SK-N-SH treated with all-trans-retinoic acid at 6 μM for 48 hours (cell line): ENCODE measurements at regions not wholly inside any gene's neighbourhood (a gene's known extent, or its start where the extent isn't known, plus 50 kb on each side); places are given as distances from the start of the nearest gene placed in this dataset.

Experiments used
- ATAC-seq: fragments of 200-7000 bp; cut with Tn5 transposase; 3 replicates; pipeline ENCODE4 v1.9.1; 2020; ENCODE audit warnings: mild to moderate bottlenecking, moderate library complexity
- ARNTL ChIP-seq: fragments of 450-650 bp; formaldehyde crosslinking; IDR thresholded peaks from 2 replicates; pipeline ENCODE4 v1.5.0; 2020; ENCODE audit warnings: low read depth, mild to moderate bottlenecking, moderate library complexity, borderline replicate concordance
- BACH2 ChIP-seq: fragments of 250-450 bp; sonication (Bioruptor Pico); IDR thresholded peaks from 2 replicates; pipeline ENCODE4 v1.9.0; 2021; ENCODE audit warnings: mild to moderate bottlenecking, borderline replicate concordance
- CSDC2 ChIP-seq: fragments of 250-450 bp; sonication (Bioruptor Pico); IDR thresholded peaks from 2 replicates; pipeline ENCODE4 v1.5.0; 2020; ENCODE audit warnings: mild to moderate bottlenecking, moderate library complexity
- ESRRG ChIP-seq: fragments of 250-450 bp; sonication (Bioruptor Pico); IDR thresholded peaks from 2 replicates; pipeline ENCODE4 v1.6.1; 2021; ENCODE audit warnings: mild to moderate bottlenecking
- GLIS3 ChIP-seq: fragments of 250-450 bp; sonication (Bioruptor Pico); IDR thresholded peaks from 2 replicates; pipeline ENCODE4 v1.5.0; 2020; ENCODE audit warnings: mild to moderate bottlenecking, moderate library complexity
- ISL1 ChIP-seq: fragments of 250-450 bp; sonication (Bioruptor Pico); IDR thresholded peaks from 2 replicates; pipeline ENCODE4 v2.1.2; 2022; ENCODE audit warnings: mild to moderate bottlenecking, moderate library complexity
- OSR1 ChIP-seq: fragments of 250-450 bp; sonication (Bioruptor Pico); IDR thresholded peaks from 2 replicates; pipeline ENCODE4 v1.8.0; 2022; ENCODE audit warnings: moderate library complexity, mild to moderate bottlenecking, inconsistent platforms
- POU6F1 ChIP-seq: fragments of 250-450 bp; sonication (Bioruptor Pico); IDR thresholded peaks from 2 replicates; pipeline ENCODE4 v1.8.0; 2021; ENCODE audit warnings: low read depth, mild to moderate bottlenecking, moderate library complexity, borderline replicate concordance
- PPARA ChIP-seq: fragments of 250-450 bp; sonication (Bioruptor Pico); IDR thresholded peaks from 2 replicates; pipeline ENCODE4 v1.5.0; 2020; ENCODE audit warnings: mild to moderate bottlenecking, borderline replicate concordance
- RARB ChIP-seq: fragments of 250-450 bp; sonication (Bioruptor Pico); IDR thresholded peaks from 2 replicates; pipeline ENCODE4 v1.8.0; 2021; ENCODE audit warnings: mild to moderate bottlenecking, moderate library complexity
- SNAI2 ChIP-seq: fragments of 250-450 bp; sonication (Bioruptor Pico); IDR thresholded peaks from 2 replicates; pipeline ENCODE4 v1.5.0; 2020; ENCODE audit warnings: mild to moderate bottlenecking, moderate library complexity
- TCF4 ChIP-seq: fragments of 250-450 bp; sonication (Bioruptor Pico); IDR thresholded peaks from 2 replicates; pipeline ENCODE4 v1.8.0; 2021; ENCODE audit warnings: mild to moderate bottlenecking, moderate library complexity, borderline replicate concordance
- TOX ChIP-seq: fragments of 250-450 bp; sonication (Bioruptor Pico); IDR thresholded peaks from 2 replicates; pipeline ENCODE4 v1.8.0; 2021; ENCODE audit warnings: mild to moderate bottlenecking, moderate library complexity, borderline replicate concordance
- ZC3H10 ChIP-seq: fragments of 250-450 bp; sonication (Bioruptor Pico); IDR thresholded peaks from 2 replicates; pipeline ENCODE4 v1.5.1; 2021; ENCODE audit warnings: mild to moderate bottlenecking, moderate library complexity
- ZFP3 ChIP-seq: fragments of 250-450 bp; sonication (Bioruptor Pico); IDR thresholded peaks from 2 replicates; pipeline ENCODE4 v1.5.0; 2020; ENCODE audit warnings: mild to moderate bottlenecking, moderate library complexity
- ZFP30 ChIP-seq: fragments of 450-650 bp; formaldehyde crosslinking; IDR thresholded peaks from 2 replicates; pipeline ENCODE4 v1.5.0; 2022; ENCODE audit warnings: mild to moderate bottlenecking, moderate library complexity
- ZNF565 ChIP-seq: fragments of 450-650 bp; formaldehyde crosslinking; conservative IDR thresholded peaks from 2 replicates; pipeline ENCODE4 v1.5.0; 2020; ENCODE audit warnings: low read depth, mild to moderate bottlenecking, moderate library complexity
- ZNF70 ChIP-seq: fragments of 450-650 bp; formaldehyde crosslinking; IDR thresholded peaks from 2 replicates; pipeline ENCODE4 v1.5.0; 2020; ENCODE audit warnings: mild to moderate bottlenecking, moderate library complexity
- ZNF8 ChIP-seq: fragments of 450-650 bp; formaldehyde crosslinking; IDR thresholded peaks from 2 replicates; pipeline ENCODE4 v1.5.0; 2020; ENCODE audit warnings: mild to moderate bottlenecking, moderate library complexity
- TF ChIP-seq, protein P1 (sequence below): fragments of 250-450 bp; sonication (Bioruptor Pico); IDR thresholded peaks from 2 replicates; pipeline ENCODE4 v1.5.0; 2020; ENCODE audit warnings: mild to moderate bottlenecking, moderate library complexity
- TF ChIP-seq, protein P2 (sequence below): fragments of 250-450 bp; sonication (Bioruptor Pico); IDR thresholded peaks from 2 replicates; pipeline ENCODE4 v1.5.1; 2021; ENCODE audit warnings: mild to moderate bottlenecking, moderate library complexity

- ATAC-seq = no peak
These were observed 202.6 kb upstream of the NRP1 start for GRCh38 chr10:33537066-33537465.

DNA sequence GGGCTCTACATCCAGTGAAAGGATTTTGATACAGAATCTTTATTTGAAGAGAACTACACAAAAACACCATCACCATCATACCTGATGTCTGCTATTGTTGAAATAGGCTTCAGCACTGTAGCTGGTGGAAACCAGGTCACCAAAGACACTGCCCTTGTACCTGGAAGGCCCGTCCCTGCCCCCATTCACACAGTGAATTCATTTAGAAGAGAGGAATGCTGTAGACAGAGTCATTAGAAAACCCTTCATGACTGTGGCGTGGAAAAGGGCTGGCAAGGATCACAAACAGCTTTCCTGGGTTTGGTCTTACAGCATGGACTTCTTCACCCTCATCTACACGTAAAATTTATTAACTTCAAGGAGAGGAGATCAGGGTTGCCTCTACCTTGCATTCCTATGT lies 202.0 kb upstream of the NRP1 start:
- no peak for ATAC-seq

More at GRCh38 chr10:33537066-33537465, 202.6 kb upstream of the NRP1 start:
- TF ChIP-seq ZC3H10 (CRISPR knock-in tag) (no peak), ZFP30 (CRISPR knock-in tag) (no peak), ESRRG (no peak), TCF4 (CRISPR knock-in tag) (no peak), BACH2 (CRISPR knock-in tag) (no peak), GLIS3 (CRISPR knock-in tag) (no peak), RARB (CRISPR knock-in tag) (no peak)
- TF ChIP-seq, protein P1, sequence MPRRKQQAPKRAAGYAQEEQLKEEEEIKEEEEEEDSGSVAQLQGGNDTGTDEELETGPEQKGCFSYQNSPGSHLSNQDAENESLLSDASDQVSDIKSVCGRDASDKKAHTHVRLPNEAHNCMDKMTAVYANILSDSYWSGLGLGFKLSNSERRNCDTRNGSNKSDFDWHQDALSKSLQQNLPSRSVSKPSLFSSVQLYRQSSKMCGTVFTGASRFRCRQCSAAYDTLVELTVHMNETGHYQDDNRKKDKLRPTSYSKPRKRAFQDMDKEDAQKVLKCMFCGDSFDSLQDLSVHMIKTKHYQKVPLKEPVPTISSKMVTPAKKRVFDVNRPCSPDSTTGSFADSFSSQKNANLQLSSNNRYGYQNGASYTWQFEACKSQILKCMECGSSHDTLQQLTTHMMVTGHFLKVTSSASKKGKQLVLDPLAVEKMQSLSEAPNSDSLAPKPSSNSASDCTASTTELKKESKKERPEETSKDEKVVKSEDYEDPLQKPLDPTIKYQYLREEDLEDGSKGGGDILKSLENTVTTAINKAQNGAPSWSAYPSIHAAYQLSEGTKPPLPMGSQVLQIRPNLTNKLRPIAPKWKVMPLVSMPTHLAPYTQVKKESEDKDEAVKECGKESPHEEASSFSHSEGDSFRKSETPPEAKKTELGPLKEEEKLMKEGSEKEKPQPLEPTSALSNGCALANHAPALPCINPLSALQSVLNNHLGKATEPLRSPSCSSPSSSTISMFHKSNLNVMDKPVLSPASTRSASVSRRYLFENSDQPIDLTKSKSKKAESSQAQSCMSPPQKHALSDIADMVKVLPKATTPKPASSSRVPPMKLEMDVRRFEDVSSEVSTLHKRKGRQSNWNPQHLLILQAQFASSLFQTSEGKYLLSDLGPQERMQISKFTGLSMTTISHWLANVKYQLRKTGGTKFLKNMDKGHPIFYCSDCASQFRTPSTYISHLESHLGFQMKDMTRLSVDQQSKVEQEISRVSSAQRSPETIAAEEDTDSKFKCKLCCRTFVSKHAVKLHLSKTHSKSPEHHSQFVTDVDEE = no peak

GRCh38 chr10:33535866-33536265 lies 201.4 kb upstream of the NRP1 start:
- TF ChIP-seq TOX (no peak), ZC3H10 (CRISPR knock-in tag) (0 out of 2 replicates have a peak, but pooled peaks have one; percentile 22)
- ATAC-seq = peak; percentile 69; the same call in 2 of the 3 replicates

More for the DNA sequence above, 202.0 kb upstream of the NRP1 start:
- TF ChIP-seq ARNTL (CRISPR knock-in tag) = no peak
- TF ChIP-seq POU6F1 (CRISPR knock-in tag) = no peak
- TF ChIP-seq, protein P1 = no peak
- TF ChIP-seq ZFP3 (CRISPR knock-in tag) = no peak
- no peak for TF ChIP-seq ISL1 (CRISPR knock-in tag)
- no peak for TF ChIP-seq ZC3H10 (CRISPR knock-in tag)
- no peak for TF ChIP-seq TOX
- TF ChIP-seq, protein P2, sequence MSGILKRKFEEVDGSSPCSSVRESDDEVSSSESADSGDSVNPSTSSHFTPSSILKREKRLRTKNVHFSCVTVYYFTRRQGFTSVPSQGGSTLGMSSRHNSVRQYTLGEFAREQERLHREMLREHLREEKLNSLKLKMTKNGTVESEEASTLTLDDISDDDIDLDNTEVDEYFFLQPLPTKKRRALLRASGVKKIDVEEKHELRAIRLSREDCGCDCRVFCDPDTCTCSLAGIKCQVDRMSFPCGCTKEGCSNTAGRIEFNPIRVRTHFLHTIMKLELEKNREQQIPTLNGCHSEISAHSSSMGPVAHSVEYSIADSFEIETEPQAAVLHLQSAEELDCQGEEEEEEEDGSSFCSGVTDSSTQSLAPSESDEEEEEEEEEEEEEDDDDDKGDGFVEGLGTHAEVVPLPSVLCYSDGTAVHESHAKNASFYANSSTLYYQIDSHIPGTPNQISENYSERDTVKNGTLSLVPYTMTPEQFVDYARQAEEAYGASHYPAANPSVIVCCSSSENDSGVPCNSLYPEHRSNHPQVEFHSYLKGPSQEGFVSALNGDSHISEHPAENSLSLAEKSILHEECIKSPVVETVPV (CRISPR knock-in tag) = no peak
- no peak for TF ChIP-seq OSR1 (CRISPR knock-in tag)
- TF ChIP-seq ZNF565 (CRISPR knock-in tag) = no peak
- TF ChIP-seq ZNF70 = no peak
- no peak for TF ChIP-seq CSDC2
- TF ChIP-seq PPARA (CRISPR knock-in tag) = no peak
- TF ChIP-seq TCF4 (CRISPR knock-in tag) = no peak
- no peak for TF ChIP-seq BACH2 (CRISPR knock-in tag)
- TF ChIP-seq RARB (CRISPR knock-in tag) = no peak
- TF ChIP-seq SNAI2 (CRISPR knock-in tag) = no peak

- ATAC-seq = no peak
- TF ChIP-seq POU6F1 (CRISPR knock-in tag) = no peak
- TF ChIP-seq TOX = no peak
- no peak for TF ChIP-seq GLIS3 (CRISPR knock-in tag)
- no peak for TF ChIP-seq ZFP30 (CRISPR knock-in tag)
- no peak for TF ChIP-seq ZNF8 (CRISPR knock-in tag)
- no peak for TF ChIP-seq ZNF70
- no peak for TF ChIP-seq ZNF565 (CRISPR knock-in tag)
- no peak for TF ChIP-seq ARNTL (CRISPR knock-in tag)
- TF ChIP-seq ESRRG = no peak
- no peak for TF ChIP-seq SNAI2 (CRISPR knock-in tag)
- no peak for TF ChIP-seq ZFP3 (CRISPR knock-in tag)
- TF ChIP-seq, protein P1 = no peak
These were observed 199.9 kb upstream of the NRP1 start for GRCh38 chr10:33534416-33534815.
